NCI-H2081 (cell line): ENCODE measurements at regions not wholly inside any gene's neighbourhood (a gene's known extent, or its start where the extent isn't known, plus 50 kb on each side); places are given as distances from the start of the nearest gene placed in this dataset.
A peak's percentile ranks its signal among the peaks of the same experiment; 100 is the strongest.

Experiments
- DNase-seq, 2 experiments: peaks; one replicate each; lab custom pipeline; 2025; lab: John Stamatoyannopoulos, UW

DNA sequence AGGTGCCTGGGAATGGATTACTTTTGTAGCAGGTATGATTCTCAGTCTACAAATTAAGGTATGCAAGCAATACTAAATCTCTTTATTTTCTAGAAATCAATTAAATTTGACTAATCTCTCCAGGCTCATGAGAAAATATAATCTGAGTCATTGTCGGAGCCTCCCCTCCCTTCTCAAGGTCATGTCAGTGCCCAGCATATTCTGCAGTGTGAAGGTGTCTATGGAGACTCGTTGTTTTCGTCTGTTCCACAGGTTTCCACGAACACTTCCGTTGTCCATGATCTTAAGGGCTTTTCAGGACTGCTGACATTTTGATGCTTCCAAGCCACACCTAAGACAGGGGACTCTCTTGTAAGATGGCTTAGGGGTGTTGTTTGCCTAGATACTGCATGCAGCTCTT is 56.6 kb upstream of the SCOC start:
- no peak for DNase-seq

- DNase-seq, result peak in 1 of 2 experiments; percentile 13
Measured at GRCh38 chr4:140315970-140316369, 57.5 kb upstream of the SCOC start.

GRCh38 chr4:140315438-140315837 is 58.0 kb upstream of the SCOC start:
- DNase-seq, result no peak

- no peak for DNase-seq
Measured at GRCh38 chr4:140315019-140315418, 58.4 kb upstream of the SCOC start.

GRCh38 chr4:140312100-140312499 is 61.3 kb upstream of the SCOC start:
- no peak for DNase-seq

DNA sequence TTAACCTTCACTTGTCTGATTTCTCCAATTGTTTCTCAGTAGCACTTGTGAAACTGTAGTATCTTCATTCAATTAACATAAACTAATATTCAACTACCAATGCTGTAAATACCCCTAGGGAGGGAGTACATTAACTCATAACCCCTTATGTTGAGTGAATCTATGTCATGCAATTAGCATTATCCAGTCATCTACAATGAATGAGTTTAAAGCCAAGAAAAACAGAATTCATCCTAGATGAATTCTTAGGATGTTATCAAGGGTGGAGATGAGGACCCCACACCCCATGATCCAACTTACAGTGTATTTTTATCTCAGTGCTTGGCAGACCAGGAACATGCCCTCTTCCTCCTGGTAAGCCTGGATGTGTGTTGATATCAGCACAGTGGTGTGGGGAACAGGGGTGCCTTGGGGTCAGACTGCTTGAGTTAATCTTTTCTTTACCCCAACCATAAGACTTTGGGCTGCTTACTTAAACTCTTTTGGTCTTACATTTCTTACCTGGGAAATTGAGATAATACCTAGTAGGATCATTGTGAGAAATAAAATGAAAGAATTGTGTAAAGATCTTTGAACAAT is 62.1 kb upstream of the SCOC start:
- DNase-seq, result no peak

DNA sequence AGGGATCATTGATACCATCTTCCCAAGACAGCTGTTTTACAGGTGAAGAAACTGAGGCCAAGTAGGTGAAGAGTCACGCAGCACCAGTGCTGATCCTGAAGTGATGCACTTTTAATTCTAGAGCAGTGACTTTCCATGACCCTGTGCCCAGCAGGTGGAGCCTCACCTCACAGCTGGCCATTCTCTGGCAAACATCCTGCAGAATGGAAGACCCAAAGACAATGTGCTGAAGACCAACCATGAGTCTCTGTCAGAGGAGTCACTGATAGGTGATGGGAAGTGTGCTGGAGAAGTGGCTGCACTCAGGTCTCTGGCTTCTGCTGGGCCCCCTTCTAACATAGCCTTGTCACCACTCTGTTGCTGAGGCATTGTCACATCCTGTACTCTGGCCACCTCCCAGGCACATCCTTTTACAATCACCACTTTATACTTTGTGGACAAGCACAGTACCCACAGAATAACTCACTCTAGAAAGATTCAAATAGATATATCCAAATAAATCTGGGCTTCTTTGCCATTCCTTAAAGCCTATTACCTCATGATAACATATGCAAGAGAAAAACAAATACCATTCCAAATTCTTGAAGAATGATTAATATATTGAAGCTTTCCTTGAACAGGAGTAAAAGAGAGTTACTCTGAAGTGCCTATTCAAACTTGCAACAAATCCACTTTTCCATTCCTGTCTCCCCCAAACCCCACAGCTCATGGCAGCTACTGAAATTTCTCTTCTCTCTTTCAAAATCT is 64.1 kb upstream of the SCOC start:
- no peak for DNase-seq

GRCh38 chr4:140308366-140309123 is 64.9 kb upstream of the SCOC start:
- no peak for DNase-seq

- DNase-seq, result peak in 1 of 2 experiments; percentile 2
Measured at GRCh38 chr4:140305053-140305452, 68.4 kb upstream of the SCOC start.

DNA sequence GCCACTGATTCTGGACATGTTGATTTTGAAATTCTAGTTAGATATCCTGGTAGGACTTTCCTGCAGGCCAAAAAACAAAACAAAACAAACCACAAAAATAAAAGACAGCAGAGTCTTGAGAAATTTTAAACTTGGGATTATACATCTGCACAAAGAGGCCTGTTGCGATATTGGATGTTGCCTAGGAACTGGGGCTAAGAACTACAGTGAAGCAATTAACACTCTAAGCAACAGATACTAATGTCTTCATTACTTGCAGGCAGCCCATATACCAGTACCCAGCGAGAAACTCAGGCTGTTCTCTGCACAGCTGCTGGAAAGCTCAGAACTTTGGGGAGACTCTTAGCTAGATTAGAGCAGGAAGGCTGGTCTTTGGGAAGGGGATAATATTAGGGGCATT is 69.1 kb upstream of the SCOC start:
- no peak for DNase-seq

DNA sequence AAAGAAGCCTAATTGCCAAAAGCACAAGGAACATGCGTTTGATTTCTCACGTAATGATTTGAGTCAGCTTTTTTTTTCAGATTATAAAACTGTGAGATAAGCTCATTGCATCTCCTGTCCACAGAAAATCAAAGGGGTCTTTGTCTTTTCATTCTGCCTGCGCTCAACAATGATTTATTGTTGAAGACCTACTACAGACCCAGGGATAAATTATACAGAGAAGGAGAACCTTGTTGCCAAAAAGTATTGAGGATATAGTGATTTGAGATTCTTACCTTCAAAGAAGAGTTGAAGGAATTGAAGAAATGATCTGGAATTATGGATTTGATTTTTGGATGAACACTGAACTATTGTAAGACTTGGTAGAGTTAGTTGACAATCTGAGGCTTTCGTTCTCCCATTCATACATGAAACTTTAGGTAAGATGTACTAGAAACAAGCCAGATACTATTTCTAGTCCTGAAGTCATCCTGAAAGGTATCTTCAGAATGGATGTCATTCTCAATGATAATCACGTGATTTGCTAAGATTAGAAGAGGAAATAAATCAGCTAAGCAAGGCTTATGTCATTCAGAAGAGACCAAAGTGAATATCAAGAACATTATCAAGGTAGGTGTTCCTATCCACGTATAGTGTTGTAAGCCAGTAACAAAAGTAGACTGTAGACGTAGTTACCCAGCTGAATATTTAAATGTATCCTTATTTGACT is 71.1 kb upstream of the SCOC start:
- no peak for DNase-seq

- no peak for DNase-seq
Measured at GRCh38 chr4:140300271-140300970, 73.0 kb upstream of the SCOC start.

- peak in 1 of 2 experiments; percentile 14 for DNase-seq
Measured at GRCh38 chr4:140298001-140298400, 75.4 kb upstream of the SCOC start.

DNA sequence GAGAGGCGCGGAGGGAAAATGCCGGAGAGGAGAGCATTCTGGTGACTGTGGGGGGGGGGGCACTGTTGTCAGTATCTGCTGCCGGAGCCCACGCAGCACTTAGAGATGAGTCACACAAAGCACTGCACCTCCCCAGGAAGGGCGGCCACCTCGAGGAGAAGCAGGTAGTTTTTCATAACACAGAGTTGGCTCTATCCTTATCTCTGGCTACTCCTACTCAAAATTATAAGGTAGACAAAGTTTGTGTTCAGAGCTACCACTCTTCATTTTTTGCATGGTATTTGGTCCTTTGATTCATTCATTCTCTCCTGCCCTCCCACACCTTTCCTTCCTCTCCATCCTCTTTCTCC is 76.2 kb upstream of the SCOC start:
- peak; percentile 43 to 53 for DNase-seq

DNA sequence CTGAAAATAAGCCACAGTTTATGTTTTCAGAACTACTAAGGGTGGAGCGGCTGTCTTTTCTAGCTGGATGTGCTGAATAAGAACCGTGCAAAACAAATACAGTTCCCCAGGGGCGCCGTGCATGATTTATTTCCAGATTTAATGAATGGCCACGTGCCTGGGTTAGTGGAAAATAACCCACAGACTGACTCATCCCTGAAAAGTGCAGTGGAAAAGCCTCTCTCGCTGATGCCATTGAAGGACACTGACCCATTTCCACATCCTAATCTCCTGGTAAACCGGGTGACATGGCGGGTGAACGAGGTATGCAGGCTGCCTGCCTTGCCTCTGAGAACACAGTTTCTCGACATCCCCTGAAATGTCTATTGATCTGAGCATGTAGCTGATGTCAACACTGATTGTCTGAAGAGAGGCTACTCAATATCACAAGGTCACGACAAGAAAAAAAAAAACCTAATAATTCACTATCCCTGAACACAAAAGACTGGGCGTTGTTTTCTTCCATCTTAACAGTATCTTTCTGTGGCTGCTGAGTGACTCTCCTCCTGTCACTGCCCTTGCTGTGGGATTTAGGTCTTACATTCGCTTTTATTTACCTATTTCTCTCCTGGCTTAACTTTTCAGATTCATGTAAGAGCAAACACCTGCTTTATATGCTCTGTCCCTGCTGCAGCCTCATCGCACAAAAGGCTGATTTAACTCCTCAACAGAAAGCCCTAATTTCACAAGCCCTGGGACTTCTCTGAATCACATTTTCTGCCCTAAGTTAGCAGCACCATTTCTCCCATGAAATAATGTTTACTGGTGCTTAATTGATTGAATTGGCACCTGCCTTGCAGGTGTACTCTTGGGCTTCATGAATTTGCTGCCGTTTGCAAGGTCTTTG is 76.9 kb upstream of the SCOC start:
- peak; percentile 32 to 60 for DNase-seq

GRCh38 chr4:140293979-140294378 is 79.5 kb upstream of the SCOC start:
- DNase-seq, result no peak

- DNase-seq, result no peak
Measured at GRCh38 chr4:140291259-140291658, 82.2 kb upstream of the SCOC start.

DNA sequence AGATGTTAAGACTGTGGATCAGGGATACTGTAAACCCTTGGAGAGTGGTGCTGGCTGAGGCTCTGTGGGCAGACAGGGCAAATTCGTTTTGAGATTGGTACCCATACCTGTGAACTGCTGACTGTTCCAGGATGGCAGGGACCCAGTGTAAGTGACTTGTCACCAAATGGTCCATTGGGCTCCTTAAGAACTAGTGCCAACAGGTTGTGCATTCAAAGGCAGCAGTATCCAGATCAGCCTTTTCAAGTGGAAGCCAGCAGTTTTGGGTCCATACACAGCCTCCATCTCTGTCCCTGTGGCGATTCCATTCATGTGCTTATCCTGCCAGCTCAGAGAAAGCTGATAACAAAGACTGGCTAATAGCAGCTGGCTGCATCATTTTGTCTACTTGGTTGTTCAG is 84.0 kb upstream of the SCOC start:
- no peak for DNase-seq

GRCh38 chr4:140286456-140286855 is 87.0 kb upstream of the SCOC start:
- no peak for DNase-seq

GRCh38 chr4:140284456-140284855 is 89.0 kb upstream of the SCOC start:
- no peak for DNase-seq
